SK-N-SH treated with all-trans-retinoic acid at 6 μM for 48 hours (cell line): ENCODE measurements at regions not wholly inside any gene's neighbourhood (a gene's known extent, or its start where the extent isn't known, plus 50 kb on each side); places are given as distances from the start of the nearest gene placed in this dataset.

Source experiments
- ARNTL ChIP-seq: fragments of 450-650 bp; formaldehyde crosslinking; IDR thresholded peaks from 2 replicates; pipeline ENCODE4 v1.5.0; 2020; ENCODE audit warnings: low read depth, mild to moderate bottlenecking, moderate library complexity, borderline replicate concordance
- CREB5 ChIP-seq: fragments of 250-450 bp; sonication (Bioruptor Pico); IDR thresholded peaks from 2 replicates; pipeline ENCODE4 v1.5.1; 2020; ENCODE audit warnings: low read depth, mild to moderate bottlenecking, moderate library complexity
- GLIS3 ChIP-seq: fragments of 250-450 bp; sonication (Bioruptor Pico); IDR thresholded peaks from 2 replicates; pipeline ENCODE4 v1.5.0; 2020; ENCODE audit warnings: mild to moderate bottlenecking, moderate library complexity
- PATZ1 ChIP-seq: fragments of 250-450 bp; sonication (Bioruptor Pico); IDR thresholded peaks from 2 replicates; pipeline ENCODE4 v1.8.0; 2020; ENCODE audit warnings: mild to moderate bottlenecking, moderate library complexity, borderline replicate concordance
- RARB ChIP-seq: fragments of 250-450 bp; sonication (Bioruptor Pico); IDR thresholded peaks from 2 replicates; pipeline ENCODE4 v1.8.0; 2021; ENCODE audit warnings: mild to moderate bottlenecking, moderate library complexity
- SNAI2 ChIP-seq: fragments of 250-450 bp; sonication (Bioruptor Pico); IDR thresholded peaks from 2 replicates; pipeline ENCODE4 v1.5.0; 2020; ENCODE audit warnings: mild to moderate bottlenecking, moderate library complexity
- TOX ChIP-seq: fragments of 250-450 bp; sonication (Bioruptor Pico); IDR thresholded peaks from 2 replicates; pipeline ENCODE4 v1.8.0; 2021; ENCODE audit warnings: mild to moderate bottlenecking, moderate library complexity, borderline replicate concordance
- ZFP30 ChIP-seq: fragments of 450-650 bp; formaldehyde crosslinking; IDR thresholded peaks from 2 replicates; pipeline ENCODE4 v1.5.0; 2022; ENCODE audit warnings: mild to moderate bottlenecking, moderate library complexity
- ZNF565 ChIP-seq: fragments of 450-650 bp; formaldehyde crosslinking; conservative IDR thresholded peaks from 2 replicates; pipeline ENCODE4 v1.5.0; 2020; ENCODE audit warnings: low read depth, mild to moderate bottlenecking, moderate library complexity

- no peak for TF ChIP-seq SNAI2 (CRISPR knock-in tag)
- TF ChIP-seq ARNTL (CRISPR knock-in tag), result no peak
- no peak for TF ChIP-seq ZFP30 (CRISPR knock-in tag)
- no peak for TF ChIP-seq CREB5 (CRISPR knock-in tag)
- TF ChIP-seq PATZ1, result no peak; the same call in 1 of the 2 replicates
- TF ChIP-seq TOX, result peak; percentile 69; the same call in 1 of the 2 replicates
- no peak; the same call in 1 of the 2 replicates for TF ChIP-seq RARB
- no peak for TF ChIP-seq GLIS3
- no peak for TF ChIP-seq ZNF565 (CRISPR knock-in tag)
Observed at GRCh38 chr10:4246881-4247358, 461.9 kb upstream of the KLF6 start.
